Stimulated activated CD8-positive, alpha-beta memory T cell treated with anti-CD3 and anti-CD28 coated beads, Interleukin-2, amount 100 ng/mL, for 48 hours (primary cell): ENCODE measurements at regions not wholly inside any gene's neighbourhood (a gene's known extent, or its start where the extent isn't known, plus 50 kb on each side); places are given as distances from the start of the nearest gene placed in this dataset.
"Not testable (repeated sequence)": the region's sequence is repeated elsewhere in the genome, so short reads cannot be mapped to it uniquely, and the experiment has no call there.

Source experiments
- DNase-seq, 2 donors: peaks; one replicate each; pipeline ENCODE4 v3.0.0-alpha.2; 2020; ENCODE audit warnings: low read depth in 2 of 2

DNA sequence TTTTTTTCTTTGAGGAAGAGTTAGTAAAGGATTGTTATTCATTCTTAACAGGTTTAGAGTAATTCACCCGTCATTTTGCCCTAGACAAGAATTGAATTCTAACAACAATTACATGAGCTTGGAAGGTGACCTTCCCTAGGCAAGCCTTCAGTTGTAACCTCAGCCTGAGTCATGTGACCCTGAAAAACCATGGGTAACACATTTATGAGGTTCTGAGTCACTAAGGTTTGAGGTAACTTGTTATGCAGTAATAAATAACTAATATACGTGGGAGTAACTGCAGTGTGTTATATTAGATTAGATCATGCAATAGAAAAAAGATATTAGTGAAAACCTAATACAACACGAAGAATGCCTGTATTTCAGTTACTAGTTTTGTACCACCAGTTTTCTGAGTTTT is 237.6 kb upstream of the NDN start:
- no peak for DNase-seq

DNA sequence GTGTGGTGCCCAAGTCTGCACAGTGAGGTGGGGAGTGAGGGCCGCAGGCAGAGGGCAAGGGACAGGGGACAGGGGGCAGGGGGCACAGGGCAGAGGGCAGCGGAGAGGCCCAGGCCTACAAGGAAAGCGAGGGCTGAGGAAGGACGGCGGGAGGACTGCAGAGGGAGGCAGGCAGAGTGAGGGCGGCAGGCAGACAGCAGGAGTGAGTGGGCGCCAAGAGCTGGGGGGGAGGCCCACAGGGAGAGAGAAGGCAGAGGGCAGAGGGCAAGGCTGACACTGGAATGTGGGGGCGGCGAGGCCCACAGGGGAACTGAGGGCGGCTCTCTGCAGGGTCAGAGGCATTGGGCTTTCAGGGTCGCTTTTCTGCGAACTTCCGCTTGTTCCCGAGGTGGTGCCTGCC is 267.8 kb upstream of the NDN start:
- no peak for DNase-seq

DNA sequence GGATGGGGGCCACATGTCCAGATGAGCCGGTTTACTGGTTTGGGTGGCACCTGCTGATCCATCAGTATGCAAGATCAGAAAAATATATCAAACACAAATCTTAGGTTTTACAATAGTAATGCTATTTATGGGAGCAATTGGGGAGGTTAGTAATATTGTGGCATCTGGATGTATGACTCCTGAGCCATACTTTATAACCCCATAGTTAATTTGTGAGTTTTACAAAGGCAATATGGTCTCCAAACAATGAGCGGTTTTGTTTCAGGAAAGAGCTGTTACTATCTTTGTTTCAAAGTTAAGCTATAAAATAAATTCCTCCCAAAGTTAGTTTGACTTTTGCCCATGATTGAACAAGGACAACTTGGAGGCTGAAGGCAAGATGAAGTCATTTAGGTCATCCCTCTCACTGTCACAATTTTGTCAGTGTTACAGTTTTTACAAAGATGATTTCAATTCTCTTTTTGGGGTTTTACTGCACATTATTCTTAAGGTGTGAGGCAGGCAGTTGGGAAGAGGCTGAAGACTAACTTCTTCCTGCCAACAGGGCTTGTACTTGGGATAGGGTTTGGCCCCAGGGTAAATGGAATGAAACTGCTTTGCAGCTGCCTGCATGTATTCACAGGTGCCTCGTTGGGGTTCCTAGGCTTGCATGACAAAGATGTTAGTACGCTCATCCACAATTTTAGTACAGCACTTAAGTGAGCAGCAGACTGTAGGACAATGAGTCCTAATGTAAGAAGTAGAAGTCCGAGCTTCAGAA is 296.6 kb upstream of the NDN start:
- DNase-seq: no peak

DNA sequence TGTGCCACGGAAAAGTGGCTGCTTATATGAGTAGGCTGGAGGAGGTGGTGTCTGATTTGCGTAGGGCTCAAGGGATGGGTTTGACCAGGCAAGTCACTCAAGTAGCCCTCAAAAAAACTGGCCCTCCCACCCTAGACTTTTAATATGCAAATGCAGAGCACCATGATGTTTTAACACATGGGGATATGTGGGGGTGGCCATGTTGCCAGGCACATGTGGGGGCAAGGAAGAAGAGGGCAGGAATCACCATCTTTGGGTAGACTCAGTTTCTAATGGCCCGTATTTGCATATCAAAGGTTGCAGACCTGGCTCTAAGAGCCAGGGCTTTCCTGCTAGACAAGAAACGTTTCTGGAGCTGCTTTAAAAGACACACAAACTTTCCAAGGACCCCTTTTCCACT is 307.2 kb upstream of the NDN start:
- DNase-seq: no peak

DNA sequence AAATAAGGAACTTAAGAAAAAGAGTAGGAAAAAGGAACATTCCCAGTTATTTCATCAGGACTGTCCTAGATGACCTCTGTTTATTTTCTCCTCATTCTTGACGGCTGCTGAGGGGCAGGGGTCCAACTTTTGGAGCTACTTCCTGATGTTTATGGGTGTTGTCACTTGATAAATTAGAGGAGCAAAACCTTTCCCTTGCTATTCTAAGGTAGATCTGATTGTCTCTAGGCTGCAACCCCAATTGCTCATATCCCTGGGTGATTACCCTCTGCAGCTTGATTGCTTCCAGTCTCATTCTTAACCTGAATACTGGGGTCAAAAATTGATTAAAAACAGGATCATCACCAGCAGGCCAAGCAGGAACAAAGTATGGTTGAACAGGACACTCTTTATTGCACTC is 311.0 kb upstream of the NDN start:
- DNase-seq: no peak

DNA sequence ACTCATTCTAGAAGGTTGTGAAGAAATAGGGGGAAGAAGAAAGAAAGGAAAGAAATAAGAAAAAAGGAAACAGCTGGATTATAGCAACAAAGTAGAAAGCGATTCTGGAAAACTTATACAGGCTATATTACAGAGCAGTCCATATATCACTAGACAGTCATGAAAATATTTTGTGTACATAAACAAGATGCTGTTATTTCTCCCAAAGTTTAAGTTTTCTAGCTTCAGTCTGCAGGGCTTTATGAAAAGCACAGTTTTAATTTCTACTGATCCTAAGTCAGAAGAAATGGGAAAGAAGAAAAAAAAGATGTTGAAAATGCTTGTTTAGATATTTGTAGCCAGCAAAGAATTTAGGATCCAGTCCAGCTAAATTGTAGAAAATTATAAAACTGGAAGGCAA is 321.4 kb upstream of the NDN start:
- DNase-seq: no peak

DNA sequence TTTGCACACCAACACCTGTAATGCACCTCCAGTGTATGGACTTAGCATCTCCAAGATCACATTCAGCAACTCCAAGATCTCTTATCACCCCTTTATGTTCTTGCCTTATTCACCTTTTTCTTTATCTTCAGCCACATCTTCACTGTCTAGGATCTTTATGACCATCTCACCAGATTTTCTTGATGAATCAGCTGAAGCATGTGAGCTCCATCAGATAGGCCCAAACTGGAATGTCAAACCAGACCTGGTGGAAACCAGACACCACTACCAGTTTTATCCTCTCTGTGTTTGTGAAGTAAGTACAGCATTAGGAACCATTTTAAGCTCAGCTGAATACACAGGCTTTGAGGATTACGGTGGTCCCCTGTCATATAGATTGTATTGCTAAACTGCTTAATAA is 330.4 kb upstream of the NDN start:
- DNase-seq: no peak

DNA sequence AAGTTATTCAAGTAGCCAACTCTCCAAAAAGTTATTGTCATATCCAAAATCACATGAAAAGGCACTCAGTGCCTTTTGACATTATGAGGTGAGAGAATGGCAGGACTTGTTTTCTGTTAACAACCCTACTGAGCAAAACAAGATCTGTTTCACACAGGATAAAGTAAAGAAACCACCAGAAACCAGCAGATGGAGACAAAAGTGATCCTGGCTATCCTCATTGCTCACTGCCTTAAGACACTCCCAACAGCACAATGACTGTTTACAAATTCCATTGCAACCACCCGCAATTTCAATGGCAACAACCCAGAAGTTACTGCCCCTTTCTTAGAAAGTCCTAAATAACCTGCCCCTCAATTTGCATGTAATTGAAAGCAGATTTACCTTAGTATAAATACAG is 352.6 kb upstream of the NDN start:
- no peak for DNase-seq

DNA sequence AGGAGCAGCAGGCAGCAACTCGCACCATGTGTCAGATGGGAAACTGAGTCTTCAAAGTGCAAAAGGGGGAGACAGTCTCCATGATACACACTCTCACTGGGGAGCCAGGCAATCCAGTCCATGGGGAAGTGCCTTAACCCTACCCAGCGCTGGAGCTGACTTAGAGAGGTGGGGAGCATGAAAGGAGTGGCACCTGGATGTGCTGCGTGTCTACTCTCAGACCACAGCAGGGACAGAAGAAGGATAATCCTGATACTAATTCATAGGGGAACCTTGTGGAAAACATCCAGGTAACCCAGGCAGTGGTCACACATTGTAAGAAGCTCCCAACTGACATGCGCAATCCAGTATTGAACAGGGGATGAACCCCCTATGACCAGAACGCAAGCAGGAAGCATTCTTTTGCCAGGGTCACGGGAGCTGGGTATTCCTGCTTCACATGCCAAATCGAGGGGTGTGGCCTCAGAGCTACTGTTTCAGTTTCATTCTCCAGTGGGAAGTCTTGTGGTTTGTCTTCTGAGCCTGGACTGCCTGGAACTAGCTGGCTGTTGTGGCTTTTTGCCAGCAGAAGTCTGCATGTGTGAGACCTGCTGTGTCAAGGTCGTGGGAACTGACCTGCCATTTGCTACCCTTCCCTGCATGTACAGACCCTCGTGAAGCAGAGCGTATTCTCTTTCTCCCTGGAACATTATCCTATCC is 367.6 kb upstream of the NDN start:
- no peak for DNase-seq

DNA sequence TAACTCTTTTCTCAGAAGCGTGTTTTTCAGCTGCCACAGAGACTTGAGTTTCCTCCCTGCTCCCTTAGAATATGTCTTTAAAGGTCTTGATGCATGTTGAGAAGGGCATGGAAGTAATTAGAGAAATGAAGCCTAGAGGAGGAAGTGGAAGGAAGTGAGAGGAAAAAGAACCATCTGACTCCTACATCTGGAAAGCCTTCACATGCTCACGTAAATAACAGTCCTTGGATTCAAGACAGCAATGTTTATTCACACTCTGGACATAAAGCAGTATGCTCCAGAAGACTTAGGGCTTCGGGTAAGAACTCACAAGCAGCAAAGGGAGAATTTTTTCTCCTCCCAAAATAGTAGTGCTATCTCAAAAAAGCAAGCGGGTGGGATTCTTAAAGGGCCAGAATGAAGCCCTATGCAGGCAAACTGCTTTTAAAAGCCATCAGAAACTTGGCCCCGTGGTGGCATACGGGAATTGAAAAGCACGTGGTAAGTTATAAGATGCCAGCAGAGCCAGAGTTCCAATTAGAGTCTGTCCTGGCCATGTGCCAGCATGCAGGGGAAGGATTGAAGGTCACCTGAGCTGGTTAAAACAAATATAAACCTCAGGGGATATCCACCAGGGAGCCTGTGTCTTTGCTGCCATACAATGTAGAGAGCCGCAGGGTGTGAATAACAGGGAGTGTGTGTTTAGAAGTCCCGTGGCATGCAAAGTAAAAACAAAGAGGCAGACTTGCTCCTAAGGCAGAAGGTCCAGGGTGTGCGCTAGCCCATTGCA is 380.8 kb upstream of the NDN start:
- no peak for DNase-seq

DNA sequence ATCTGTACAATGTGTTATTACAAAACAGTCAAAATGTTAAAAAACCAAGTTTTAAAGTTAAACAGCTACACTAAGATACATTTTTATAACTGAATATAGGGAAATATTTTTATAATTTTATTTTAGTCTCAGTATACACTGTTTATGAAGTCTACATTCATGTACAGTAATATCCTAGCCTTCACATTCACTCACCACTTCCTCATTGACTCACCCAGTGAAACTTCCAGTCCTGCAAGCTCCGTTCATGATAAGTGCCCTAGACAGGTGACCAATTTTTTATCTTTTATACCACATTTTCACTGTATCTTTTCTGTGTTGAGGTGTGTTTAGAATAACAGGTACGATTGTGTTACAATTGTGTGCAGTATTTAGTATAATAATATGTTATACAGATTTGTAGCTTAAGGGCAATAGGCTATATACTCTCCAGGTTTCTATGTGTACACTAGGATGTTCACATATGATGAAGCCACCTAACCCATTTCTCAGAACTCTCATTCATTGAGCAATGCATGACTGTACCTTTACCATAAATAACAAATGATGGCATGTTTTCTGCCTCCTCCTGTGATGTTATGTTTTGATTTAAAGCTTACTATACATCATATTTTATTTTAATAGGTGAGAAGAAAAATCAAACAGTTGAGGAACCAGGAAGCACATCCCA is 388.4 kb upstream of the NDN start:
- no peak for DNase-seq

DNA sequence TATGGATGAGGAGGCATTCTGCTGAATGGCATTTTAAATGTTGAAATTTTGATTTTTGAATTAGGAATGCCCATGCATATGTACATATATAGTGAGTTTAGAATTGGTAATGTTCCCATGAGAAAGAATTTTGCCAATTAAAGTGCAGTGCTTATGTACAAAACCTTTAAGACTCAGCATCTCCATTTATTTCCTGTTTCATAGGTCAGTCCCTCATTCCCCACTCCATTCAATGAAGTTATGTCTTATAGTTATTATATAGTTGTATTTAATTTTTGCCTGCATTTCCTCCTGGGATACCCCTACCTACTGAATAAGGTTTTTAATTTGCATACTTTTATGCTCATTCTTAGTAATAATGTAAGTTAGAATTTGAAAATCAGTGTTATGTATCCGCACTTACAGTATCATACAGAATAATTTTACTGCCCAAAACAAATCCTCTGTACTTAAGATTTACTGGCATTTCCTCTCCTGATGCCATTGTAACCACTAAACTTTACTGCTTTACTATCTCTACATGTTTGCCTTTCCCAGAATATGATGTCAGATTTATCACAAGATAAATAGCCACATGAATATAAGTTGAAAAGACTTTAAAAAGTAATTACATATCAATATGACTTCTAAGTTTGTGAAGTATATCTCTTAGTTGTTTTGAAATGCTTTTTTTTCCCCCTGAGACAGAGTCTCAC is 389.1 kb upstream of the NDN start:
- no peak for DNase-seq

DNA sequence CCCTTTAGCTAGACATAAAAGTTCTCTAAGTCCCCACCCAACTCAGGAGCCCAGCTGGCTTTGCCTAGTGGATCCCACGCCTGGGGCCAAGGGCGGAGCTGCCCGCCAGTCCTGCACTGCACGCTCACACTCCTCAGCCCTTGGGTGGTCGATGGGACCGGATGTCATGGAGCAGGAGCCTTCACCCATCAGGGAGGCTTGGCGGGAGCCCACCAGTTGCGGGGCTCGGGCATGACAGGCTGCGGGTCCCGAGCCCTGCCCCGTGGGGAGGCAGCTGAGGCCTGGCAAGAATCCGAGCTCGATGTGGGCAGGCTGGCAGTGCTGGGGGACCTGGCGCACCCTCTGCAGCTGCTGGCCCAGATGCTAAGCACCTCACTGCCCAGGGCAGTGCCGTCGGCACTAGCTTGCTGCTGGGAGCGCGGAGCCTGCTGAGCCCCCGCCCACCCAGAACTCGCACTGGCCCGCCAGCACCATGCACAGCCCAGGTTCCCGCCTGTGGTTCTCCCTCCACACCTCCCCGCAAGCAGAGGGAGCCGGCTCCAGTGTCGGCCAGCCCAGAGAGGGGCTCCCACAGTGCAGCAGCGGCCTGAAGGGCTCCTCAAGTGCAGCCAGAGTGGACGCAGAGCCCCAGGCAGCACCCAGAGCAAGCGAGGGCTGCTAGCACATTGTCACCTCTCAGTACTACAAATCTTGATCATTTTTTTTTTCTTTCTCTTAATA is 391.4 kb upstream of the NDN start:
- no peak for DNase-seq

DNA sequence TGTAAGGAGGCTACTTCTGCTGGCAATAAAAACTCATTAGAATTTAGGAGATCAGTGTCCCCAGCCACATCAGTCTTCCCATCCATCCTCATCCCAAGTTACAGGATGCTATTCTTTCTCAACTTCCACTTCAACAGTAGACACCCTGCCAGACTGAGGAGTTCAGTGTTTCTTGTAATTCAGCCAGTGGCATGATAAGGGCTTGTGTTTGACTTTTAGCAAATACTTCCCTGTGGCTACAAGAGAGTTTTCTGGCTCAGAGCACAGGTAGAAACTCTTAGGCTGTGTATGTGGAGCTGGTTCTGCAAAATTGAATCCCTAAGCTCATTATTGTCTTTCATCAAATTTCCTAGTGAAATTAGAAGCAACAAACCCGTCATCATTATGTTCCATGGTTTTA is 401.8 kb upstream of the NDN start:
- not testable (repeated sequence) for DNase-seq

DNA sequence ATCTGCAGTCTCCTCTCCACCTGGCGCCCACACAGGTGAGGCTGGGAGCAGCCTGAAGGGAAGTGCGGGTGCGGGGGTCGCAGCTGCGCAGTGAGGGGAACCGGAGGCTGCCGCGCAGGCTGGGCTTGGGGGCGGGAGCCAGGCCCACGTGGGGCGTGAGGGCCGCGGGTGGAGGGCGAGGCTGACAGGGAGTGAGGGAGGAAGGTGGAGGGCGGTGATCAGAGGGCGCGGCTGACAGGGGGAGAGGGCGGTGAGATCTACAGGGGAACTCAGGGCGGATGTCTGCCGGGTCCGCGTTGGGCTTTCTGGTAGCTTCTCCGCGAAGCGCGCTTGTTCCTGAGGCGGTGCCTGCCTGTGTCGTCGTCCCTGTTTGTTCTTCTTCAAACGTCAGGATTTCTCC is 414.4 kb upstream of the NDN start:
- not testable (repeated sequence) for DNase-seq

DNA sequence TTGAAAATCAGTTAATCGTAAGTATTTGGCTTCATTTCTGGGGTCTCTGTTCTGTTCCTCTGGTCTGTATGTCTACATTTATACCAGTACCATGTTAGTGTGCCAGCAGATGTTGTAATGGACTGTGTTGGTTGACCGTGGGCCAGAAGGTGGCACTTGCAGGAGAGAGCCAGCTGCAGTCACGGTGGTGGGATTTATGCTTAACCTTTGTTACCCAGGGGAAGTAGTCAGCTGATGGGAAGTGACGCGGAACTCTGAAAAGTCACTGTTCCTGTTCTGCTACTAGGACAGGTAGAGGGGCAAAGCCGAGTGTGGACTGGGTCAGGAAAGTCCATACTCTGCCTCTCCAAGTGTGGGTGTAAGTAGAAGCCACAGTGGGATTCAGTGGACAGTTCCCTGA is 420.4 kb upstream of the NDN start:
- not testable (repeated sequence) for DNase-seq

DNA sequence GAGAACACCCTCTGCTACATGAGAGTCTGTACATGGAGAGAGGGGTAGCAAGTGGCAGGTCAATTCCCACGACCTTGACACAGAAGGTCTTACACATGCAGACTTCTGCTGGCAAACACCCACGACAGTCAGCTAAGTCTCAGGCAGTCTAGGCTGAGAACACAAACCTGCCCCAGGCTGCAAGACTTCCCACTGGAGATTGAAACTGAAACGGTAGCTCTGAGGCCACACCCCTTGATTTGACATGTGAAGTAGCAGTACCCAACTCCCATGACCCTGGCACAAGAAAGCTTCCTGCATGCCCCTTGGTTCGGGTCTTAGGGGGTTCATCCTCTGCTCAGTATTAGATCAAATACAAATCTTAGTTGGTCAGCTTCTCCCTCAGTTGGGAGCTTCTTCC is 420.8 kb upstream of the NDN start:
- DNase-seq: not testable (repeated sequence)

DNA sequence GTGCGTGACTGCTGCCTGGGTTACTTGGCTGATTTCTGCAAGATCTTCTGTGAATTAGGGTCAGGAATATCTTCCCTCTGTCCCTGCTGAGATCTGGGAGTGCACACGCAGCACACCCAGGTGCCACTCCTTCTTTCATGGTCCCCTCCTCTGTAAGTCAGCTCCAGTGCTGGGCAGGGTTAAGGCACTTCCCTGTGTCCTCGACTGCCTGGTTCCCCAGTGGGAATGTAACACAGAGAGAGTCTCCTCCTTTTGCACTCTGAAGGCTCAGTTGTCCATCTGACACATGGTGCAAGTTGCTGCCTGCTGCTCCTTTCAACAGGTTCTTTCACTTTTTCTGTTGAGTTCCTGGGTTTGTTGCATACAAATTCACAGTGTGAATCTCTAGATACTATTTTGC is 421.2 kb upstream of the NDN start:
- DNase-seq: not testable (repeated sequence)

DNA sequence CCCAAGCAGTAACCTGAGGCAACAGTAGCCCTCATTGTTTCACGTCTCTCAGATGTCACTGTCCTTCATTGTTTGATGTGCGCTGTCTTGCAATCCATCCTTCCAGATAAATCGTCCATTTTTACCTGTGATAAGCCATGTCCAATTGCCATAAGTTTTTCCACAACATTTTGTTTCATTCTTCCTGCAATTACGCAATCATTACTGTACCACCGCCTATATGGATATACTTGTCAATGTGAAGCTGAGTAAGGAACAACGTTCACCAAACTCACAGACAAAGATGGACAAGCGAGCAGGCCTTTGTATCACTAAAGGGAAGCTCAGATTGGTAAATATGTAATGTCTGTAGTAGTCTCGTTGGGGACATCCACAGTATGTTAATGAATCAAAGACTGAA is 452.5 kb upstream of the NDN start:
- DNase-seq: not testable (repeated sequence)

DNA sequence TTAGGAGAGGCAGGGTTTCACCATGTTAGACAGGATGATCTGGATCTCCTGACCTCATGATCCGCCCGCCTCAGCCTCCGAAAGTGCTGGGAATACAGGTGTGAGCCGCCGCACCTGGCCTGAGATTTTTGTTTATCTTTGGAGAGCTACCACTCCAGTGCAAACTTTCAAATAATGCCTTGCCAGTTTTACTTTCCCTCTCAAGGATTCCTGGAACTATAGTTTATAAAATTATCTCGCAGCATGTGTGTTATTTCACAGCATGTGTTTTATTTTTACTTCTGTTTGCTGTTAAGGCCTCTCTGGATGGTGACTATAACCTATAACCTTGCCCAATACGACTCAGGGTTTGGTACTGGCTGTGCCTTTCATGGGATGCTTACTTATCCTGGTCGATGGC is 458.0 kb upstream of the NDN start:
- DNase-seq: not testable (repeated sequence)

DNA sequence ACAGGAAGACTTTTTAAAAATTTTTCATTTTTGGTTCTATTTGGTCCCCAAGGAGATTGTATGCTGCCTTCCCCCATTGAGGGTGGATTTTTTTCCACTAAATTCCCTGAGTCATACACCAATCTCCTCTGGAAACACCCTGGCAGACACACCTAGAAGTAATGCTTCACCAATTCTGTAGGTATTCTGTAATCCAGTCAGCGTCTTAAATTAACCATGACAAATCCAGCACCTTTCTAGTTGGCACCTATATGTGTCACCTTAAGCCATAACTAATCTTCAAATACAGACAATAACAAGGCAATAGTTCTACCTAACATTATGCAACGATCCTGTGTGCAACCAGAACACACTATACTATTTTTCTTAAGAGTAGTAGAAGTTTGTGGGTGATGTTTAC is 459.1 kb upstream of the NDN start:
- no peak for DNase-seq
